ENCODE measurements at regions not wholly inside any gene's neighbourhood (a gene's known extent, or its start where the extent isn't known, plus 50 kb on each side); places are given as distances from the start of the nearest gene placed in this dataset.

DNA sequence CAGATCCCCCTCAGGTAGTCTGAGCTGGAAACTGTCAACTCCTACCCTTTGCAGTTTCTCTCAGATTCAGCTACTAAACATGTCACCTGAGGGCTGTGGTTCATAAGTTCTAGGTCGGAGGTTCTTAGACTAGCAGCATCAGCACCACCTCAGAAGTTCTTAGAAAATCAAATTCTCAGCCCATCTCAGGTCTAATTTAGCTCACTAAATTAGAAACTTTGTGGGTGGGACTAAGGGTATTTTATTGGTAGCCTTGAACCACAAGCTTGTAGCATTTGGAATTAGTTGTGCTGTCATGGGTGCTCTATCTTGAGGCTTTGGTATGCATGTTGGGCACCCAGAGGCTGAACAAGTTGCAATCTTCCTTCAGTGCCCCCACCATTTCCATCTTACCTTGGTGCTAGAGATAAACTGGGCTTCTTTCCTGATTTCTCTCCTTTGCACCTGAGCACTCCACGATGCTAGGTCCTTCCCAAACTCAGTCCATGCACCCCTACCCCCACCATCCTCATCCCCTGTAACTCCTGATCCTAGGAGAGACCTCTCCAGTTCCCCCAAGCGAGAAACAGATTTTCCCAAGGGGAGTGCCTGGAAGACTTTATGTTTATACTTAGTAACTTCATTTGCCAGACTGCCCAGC is 54.2 kb downstream of the S1PR1 start:
- no peak for DNase-seq

DNA sequence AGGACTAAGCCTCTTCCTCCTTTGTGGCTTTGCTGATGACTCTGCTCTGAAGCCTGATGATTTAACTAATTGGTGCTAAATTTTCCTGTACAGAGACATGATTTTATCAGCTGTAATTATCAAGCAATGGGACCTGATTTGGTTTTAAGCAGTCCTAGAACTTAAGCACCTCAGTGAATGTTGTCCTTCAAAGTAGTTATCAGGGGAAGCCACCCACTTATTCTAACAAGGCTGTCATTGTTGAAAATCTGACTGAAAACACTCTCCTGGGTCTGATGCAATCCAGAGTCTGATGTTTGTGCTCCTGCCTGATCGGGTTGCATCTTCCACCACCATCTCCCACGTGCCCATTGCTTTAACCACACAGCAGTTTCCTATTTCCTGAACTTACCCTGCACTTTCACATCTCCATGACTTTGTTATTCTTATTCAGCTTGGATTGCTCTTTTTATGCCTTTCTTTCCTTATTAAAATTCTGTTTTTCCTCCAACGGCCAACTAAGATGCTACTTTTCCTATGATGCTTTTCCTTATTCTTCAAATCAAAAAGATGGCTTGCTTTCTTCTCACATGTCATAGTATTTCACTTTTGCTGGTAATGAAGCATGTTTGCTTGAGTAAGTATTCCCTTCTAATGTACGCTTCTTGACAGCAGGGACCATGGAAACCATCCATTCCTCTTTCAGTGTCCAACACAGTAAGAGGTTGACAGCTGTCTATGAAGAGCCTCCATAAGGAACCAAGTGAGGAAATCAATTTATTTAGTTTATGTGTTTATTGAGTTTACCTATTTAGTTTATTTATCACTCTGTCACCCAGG is 55.0 kb downstream of the S1PR1 start:
- DNase-seq = peak; percentile 38

DNA sequence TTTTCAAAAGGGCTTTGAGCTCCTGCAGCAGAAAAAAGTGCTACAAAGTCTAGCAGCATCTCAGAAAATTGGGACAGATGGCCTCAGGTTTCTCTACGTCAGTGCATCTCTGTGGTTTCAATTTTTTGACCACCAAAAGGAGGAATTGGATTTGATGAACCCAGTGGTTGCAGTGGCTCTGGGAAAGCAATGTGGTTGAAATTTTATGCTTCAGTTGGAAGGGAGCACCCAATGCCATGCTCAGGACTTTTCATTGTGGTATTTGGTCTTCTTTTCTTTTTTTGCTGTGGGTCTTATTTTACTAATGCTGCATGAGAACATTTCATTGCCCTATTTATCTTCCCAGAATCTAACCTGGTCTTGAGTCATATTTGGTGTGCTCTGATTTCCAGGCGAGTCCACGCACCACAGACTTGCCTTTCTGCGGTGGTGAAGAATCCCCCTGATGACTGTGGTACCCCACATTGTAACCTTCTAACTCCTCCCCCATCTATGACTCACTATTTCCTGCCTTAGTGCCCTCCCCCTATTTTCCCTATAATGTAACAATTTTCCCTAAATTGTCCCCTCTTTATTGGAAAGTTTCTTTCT is 56.7 kb downstream of the S1PR1 start:
- peak; percentile 67 for DNase-seq

DNA sequence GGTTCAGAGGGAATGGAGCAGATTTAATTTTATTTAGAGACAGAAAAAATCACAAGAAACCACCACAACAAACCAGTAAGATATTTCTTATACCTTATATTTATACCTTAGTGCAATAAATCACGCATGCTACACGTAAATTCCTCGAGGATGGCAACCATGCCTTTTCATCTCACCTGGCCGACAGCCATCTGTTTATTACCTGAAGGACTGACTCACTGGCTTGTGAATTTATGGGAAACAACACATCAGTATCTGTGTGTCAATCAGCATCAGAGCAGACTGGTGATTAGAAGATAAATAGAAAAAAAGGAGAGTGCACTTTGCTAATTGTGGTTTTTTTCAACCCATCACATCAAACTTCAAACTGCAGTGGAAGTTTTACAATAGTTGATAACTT is 58.4 kb downstream of the S1PR1 start:
- DNase-seq = no peak

DNA sequence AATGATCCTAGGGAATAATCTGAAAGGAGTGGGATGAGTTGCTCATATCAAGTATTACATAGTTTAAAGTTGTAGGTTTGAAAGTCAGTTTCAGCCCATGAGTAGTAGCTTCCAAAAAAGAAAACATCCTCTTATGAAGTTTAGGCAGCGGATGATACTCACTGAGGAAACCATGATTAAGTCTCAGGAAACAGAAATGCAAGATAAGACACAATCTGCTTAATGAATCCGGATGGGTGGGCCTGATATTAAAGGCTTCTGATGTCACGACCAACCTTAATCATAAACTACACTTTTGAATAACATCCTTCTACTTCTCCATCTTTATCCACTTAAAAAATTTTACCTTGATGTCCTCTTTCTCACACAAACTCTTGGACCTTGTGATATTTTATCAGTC is 61.8 kb downstream of the S1PR1 start:
- DNase-seq = no peak

DNA sequence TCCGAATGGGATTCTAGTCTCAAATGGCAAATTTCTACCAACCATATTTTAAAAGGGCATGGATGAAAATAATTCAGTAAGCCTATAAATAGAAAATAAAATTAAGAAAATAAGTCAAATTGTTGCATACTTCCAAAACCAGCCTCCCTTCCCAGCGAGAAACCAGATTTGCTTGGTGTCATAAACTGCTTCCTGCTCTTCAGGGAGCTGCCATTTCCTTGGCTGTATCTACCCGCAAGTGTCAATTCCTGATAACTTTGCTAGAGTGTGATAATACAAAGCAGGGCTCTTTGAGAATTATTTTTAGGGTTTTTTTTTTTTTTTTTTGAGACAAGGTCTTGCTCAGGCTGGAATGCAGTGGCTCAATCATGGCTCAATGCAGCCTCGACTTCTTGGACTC is 62.3 kb downstream of the S1PR1 start:
- DNase-seq = no peak

DNA sequence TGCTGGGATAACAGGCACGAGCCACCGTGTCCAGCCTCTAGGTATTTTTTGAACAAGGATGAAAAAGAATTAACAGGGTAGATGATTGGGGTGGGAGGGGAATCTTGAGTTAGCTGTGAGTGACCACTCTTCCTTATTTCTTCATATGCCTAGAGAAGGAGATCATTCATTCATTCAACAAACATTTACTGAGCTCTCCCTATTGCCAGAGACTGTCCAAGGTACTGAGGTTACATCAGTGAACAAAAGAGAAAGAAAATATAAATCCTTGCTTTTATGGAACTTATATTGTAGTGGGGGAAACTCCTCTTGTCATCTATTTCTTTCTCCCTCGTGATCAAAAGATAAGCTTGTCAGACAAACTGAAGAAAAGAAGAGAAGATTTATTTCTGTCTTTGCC is 62.9 kb downstream of the S1PR1 start:
- DNase-seq = no peak

DNA sequence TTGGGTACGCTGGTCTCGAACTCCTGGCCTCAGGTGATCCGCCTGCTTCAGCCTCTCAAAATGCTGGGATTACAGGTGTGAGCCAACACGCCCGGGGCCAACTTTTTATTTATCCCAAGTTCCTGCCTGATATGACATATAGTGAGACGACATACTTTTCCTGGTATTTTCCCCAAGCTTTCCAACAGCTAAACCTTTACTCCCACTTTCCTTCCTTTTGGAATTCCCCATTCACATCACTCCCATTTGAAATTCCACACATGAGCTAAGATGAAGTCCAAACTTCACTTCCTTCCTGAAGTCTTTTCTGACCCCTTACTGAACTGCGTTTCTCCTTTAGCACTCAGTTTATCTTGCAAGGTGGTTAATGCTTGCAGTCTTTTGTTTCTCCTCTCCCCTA is 64.1 kb downstream of the S1PR1 start:
- no peak for DNase-seq

DNA sequence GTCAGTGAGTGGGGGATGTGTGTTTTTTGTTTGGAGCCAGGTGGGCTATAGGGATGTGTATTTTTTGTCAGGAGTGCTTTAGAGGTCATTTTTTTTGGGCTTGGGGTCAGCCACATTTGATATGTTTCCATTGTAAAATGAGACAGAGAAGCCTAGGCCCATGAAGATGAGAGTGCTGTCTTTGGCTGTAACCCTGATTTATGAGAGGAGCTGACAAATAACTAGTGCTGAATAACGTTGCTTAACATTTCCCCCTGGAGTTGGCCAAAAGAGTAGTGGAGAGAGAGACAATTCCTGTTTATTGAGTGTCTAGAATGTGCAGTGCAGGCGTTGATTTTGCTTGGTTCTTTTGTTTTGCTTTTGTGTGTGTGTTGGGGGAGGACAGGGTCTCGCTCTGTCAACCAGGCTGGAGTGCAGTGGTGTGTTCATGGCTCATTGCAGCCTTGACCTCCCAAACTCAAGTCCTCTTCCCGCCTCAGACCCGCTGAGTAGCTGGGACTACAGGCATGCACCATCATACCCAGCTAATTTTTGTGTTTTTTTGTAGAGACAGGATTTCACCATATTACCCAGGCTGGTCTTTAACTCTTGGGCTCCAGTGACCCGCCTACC is 64.7 kb downstream of the S1PR1 start:
- DNase-seq = no peak

DNA sequence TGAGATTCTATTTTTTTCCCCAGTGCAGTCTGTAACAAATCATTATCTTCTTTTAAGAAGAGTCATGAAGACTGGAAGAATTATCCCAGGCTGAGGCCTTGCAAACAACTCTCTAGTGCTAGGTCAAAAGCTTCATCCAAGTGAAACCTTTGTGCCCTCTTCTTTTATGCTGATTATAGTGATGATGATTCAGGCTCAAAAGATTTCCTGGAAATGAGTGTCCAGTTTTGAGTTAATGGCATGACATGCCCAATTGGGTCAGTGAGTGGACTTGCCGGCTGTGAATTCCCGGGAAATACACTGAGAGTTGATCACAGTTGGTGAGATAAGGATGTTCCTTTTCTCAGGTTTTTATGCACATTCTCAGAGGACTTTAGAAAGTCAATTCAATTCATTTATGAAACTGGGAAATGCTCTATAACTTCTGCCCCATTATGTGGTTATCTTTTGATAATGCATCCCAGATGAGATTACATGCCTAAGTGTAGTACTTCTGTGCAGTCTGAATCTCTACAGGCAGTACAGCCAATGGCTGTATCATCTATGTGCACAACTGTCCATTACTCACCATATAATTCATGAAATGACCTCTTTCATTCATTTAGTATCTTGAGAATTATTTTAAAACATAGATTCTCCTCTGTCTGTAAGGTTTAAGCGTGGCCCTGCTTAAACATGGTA is 66.2 kb downstream of the S1PR1 start:
- DNase-seq = no peak

DNA sequence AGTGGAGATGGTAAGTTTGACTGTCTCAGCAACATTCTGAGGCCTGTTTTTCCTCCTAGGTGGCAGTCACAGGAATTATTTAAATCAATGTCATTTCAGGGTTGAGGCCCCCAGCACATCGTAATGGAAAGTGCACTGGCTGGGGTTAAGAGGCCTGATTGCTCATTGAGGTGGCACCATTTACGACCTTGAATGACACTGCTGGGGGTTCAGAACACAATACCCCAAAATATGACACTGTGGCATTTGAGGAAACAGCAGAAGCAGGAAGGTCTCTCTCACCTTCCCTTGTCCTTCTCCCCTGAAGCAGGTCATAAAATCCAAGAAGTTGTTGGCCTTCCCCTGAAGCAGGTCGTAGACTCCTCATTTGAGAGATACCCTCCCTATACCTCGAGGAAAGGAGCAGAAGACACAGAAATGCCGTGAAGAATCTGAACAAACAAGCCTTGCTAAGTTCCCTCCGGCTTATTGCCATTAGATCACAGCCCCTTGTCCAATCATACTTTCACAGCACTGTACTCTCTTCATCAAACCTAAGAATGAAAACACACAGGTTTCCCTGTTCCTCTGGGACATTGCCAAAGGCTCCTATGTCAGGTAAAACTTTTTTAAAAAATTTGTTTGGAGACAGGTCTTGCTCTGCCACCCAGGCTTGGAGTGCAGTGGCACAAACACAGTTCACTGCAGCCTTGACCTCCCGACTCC is 71.3 kb downstream of the S1PR1 start:
- no peak for DNase-seq

DNA sequence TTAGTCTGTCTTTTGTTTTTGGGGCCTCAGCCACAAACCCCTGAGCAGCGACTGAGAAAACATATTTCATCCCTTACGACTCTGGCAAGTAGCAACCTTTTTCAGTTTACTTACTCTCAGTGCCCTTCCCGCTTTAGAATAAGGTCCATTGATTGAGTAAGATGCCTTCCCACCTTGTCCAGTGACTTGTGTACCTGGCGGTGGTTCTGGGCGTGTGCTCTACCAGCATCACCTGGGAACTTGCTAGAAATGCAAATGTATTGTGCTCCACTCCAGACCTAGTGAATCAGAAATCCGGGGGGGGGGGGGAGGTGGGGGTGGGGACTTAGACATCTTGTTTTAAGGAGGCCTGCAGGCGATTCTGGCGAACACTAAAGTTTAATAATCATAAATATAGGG is 72.1 kb downstream of the S1PR1 start:
- DNase-seq = no peak

DNA sequence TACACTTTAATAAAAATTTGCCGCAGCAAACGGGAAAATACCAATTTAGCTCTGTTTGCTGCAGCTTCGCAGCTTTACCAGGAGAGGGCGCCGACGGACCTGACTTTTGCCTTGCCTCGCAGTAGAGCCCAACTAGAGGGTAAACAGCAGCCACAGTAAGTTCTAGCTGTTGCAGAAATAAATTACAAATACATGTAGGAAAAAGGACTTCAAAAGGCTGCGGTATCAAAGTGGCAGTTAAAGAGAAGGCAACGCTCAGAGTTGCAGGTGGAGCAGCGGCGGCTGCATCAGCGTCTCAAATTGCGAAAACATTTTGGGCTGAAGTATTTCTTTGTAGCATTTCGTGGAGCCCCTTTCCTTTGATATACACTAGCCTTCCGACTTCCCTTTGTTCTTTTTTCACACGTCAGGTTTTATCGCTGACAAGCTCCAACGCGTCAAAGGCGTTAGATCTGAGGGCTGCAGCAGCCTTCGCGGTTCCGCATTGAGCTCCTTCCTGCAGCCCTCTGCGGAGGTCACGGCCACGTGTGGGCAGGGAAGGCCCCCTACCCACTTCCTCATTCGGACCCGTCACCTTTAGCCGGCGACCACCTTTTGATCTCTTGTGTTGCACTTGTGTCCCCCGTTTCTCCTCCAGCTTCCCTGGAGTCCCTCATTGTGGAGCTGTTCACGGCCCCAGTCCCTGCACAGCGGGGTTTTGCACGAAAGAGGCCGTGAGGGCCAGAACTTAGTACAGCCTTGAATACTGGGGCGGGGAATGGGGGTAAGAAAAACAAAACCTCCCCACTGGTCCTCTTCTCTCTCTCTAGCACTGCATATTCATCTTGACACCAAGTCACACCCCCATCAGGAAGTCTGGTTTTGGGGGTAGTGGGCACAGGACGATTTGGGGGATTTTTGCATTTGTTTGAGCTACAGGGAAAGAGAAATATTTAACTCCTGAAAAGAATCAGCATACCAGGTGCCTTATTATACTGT is 72.8 kb downstream of the S1PR1 start:
- peak; percentile 59 for DNase-seq

DNA sequence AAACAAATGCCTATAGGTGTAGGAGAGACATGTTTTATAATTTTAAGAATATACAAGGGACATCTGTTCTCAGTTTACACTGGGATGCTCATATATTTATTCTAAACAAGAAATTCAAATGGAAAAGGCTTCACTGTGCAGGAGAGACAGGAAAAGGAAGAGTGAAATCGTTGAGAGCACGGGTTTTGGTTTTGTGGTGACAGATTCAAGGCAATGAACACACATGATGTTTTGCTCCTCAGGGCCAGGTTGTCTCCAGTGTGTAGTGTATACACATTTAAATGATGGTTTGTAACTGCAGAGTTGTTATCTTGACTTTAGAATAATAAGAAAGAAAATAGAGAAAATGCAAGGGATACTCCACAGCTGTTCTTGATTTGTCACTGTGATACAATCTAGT is 73.7 kb downstream of the S1PR1 start:
- DNase-seq = no peak

DNA sequence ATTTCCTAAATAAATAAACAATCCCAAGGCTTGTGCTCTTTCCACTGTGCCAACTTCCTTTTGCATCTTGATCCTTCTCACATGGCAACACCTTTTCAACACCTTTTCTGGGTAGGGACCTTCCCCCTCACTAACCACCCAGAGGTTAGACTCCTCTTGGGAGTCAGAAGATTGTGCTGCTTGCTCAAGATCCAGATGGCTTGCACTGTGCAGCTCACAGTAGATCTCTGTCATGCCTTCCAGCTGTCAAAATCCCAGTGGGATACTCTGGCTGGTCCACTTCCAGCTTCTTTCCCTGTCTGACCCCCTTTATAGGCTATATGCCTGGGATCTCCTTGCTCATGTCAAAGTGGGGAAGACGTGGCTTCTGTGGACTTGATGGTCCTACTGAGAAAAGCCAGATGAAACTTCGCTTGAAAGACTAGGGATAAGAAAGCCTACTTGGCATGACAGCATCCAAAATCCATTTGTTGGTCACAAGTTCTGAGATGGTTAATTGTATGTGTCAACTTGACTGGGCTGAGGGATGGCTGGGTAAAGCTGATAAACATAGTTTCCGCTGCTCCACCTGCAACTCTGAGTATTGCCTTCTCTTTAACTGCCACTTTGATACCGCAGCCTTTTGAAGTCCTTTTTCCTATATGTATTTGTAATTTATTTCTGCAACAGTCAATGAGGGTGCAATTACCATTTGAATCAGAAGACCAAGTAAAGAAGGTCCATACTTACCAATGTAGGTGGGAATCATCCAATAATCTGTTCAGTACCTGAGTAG is 74.5 kb downstream of the S1PR1 start:
- DNase-seq = no peak

DNA sequence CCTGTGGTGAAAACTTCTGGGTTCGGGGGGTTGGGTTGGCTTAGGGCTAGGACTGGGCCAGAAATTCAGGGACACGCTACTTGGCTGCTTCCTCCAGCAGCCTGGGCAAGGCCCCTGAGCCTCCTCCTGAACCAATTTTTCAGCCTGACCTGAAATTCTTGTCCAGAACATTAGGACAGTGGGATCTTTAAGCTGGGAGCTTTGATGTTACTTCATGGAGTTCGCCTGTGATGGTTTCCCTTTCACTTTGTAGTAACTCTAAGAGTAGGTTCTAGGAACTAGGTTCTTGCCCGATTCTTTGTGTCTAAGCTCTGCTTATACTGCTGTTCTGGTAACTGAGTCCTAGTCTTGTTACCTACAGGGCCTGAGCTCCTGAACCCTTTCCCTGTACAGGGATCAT is 75.3 kb downstream of the S1PR1 start:
- no peak for DNase-seq

DNA sequence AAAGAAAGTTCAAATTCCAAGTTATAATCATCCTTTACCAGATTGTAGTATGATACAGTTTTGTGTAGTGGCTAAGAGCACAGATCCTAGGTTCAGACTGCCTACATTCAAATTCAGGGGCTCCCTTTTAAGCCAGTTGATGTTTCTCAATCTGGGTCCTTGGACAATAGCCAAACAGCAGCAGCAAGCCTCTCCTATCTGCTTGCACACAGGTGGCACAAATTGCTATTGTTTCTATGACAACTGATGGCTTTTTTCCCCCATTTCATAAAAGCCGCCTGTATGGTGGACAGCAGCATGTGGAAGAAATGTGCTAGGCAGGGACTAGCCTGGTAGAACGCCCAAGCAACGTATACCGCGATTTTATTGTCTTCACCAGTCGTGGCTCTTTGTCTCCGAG is 76.5 kb downstream of the S1PR1 start:
- DNase-seq = no peak

DNA sequence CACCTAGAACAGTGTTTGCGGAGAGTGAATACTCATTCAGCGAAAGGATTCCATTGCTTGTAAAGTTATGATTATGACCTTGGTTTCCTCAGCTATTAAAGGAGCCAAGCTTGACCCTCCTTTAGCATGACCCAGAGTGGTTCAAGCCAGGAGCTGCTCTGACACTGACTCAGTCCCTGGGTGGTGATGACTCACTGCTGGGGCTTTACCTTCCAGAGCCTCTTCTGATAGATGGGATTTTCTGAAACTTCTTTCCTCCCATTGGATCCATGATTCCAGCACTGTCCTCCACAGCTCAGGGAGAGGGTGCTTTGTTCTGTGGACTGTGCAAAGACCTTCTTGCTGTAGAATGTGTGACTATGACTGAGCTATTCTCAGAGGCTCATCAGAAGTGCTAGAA is 77.4 kb downstream of the S1PR1 start:
- DNase-seq = no peak

DNA sequence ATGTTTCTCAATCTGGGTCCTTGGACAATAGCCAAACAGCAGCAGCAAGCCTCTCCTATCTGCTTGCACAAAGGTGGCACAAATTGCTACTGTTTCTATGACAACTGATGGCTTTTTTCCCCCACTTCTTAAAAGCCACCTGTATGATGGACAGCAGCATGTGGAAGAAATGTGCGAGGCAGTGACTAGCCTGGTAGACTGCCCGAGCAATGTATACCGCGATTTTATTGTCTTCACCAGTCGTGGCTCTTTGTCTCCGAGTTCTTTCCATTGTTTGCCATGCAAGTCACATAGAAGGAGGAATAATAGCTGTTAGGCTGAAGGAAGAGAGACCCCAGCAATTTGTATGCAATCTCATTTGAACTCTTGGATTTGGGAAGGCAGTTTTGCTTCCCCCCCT is 79.4 kb downstream of the S1PR1 start:
- DNase-seq = no peak

DNA sequence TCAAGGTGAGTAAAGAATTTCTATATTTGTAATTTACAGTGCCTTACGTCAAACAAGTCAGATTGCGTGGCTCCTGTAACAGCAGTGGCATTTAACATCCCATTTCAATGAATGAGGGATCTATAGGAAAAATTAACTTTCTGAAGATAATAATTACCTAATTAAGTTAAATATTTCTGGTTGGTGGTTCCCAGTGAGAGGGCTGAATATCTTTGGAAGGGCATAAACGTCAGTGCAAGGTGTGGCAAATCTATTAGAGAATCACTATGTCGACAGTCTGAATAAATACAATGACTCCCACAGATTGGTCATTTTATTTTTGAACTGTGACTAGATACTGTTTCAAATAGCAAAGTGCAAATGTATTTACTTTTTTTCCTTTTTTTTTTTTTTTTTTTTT is 80.0 kb downstream of the S1PR1 start:
- DNase-seq = no peak

DNA sequence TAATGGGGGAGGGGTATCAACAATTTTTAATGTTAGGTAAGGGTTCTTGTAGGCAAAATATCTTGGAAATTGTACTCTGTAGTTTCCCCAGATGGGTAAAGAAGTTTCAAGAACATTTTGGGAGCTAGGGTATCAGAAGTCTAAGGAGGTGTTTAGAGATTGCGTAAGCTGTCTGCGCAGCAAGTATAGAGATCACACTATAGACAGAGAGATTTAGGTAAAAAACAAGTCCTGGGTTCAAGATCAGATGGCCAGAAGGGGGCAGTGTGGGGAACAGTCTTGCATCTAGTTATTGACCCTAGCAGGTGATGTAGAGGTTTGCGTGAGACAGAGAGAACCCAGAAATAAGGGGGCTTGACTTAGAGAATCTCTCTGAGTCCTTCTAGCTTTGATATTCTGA is 80.8 kb downstream of the S1PR1 start:
- DNase-seq = no peak

Data from stimulated activated naive CD4-positive, alpha-beta T cell treated with Interleukin-2 at 50 U/mL for 16 hours (primary cell).